22Rv1 (cell line): ENCODE measurements at regions not wholly inside any gene's neighbourhood (a gene's known extent, or its start where the extent isn't known, plus 50 kb on each side); places are given as distances from the start of the nearest gene placed in this dataset.

Source experiments
- ZFX ChIP-seq: fragments of 450-650 bp; IDR thresholded peaks from 2 replicates; pipeline ENCODE4 v1.6.1; 2017; ENCODE audit warnings: antibody characterized with exemption, borderline replicate concordance
- TF ChIP-seq, protein P1 (sequence below): fragments of 450-650 bp; IDR thresholded peaks from 2 replicates; pipeline ENCODE4 v1.5.1; 2017; ENCODE audit warnings: mild to moderate bottlenecking

DNA sequence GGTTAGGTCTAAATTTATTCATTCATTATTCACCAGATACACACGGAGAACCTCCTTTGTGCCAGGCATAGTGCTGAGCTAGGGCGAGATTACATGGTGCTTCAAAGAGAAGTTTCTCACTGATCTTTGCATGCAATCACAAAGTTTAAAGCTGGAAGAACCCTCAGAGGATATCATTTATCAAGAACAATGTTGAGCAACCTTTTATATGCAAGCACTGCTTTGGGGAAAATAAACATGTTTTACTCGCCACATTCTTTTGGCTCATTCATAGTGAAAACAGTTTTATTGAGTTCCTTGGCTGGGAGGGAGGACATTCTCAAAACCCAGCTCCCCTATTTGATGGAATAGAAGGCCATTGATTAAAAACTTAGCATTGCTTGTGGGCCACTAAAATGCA lies 49.8 kb upstream of the XYLT1 start:
- TF ChIP-seq, protein P1, sequence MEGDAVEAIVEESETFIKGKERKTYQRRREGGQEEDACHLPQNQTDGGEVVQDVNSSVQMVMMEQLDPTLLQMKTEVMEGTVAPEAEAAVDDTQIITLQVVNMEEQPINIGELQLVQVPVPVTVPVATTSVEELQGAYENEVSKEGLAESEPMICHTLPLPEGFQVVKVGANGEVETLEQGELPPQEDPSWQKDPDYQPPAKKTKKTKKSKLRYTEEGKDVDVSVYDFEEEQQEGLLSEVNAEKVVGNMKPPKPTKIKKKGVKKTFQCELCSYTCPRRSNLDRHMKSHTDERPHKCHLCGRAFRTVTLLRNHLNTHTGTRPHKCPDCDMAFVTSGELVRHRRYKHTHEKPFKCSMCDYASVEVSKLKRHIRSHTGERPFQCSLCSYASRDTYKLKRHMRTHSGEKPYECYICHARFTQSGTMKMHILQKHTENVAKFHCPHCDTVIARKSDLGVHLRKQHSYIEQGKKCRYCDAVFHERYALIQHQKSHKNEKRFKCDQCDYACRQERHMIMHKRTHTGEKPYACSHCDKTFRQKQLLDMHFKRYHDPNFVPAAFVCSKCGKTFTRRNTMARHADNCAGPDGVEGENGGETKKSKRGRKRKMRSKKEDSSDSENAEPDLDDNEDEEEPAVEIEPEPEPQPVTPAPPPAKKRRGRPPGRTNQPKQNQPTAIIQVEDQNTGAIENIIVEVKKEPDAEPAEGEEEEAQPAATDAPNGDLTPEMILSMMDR = no peak
- TF ChIP-seq ZFX = no peak
